Activated T-helper 1 cell treated with anti-CD3 and anti-CD28 coated beads, Interleukin-12 subunit alpha, Interleukin-12 subunit beta, Interleukin-2, Interleukin-4 antibody, amounts not matched to agents 30 ng/mL and 10 ng/mL and 1 ng/mL, durations not matched to agents 14 hours and 24 hours and 36 hours (primary cell): ENCODE measurements at regions not wholly inside any gene's neighbourhood (a gene's known extent, or its start where the extent isn't known, plus 50 kb on each side); places are given as distances from the start of the nearest gene placed in this dataset.

Experiments used
- DNase-seq: peaks from one replicate; pipeline ENCODE4 v3.0.0; 2021; ENCODE audit warnings: low spot score
- H3K27ac Mint-ChIP-seq: one replicate; pipeline ENCODE4 v1.8.0; 2021; ENCODE audit warnings: mild to moderate bottlenecking, mixed read lengths
- H3K27me3 Mint-ChIP-seq: one replicate; pipeline ENCODE4 v1.8.0; 2022; ENCODE audit warnings: mild to moderate bottlenecking, moderate library complexity, mixed read lengths; ENCODE audit not compliant: insufficient read depth
- H3K36me3 Mint-ChIP-seq: one replicate; pipeline ENCODE4 v1.8.0; 2021; ENCODE audit warnings: low read depth, mixed read lengths
- H3K4me1 Mint-ChIP-seq: one replicate; pipeline ENCODE4 v1.8.0; 2021; ENCODE audit warnings: low read depth, mixed read lengths
- H3K4me3 Mint-ChIP-seq: one replicate; pipeline ENCODE4 v1.8.0; 2021; ENCODE audit warnings: mild to moderate bottlenecking, moderate library complexity, mixed read lengths
- H3K9me3 Mint-ChIP-seq: one replicate; pipeline ENCODE4 v1.8.0; 2021; ENCODE audit warnings: mixed read lengths
- intact Hi-C: fragments of 100-400 bp; cut with micrococcal nuclease; formaldehyde crosslinking; loops from one replicate; pipeline ENCODE4 v1.15.1; 2024

DNA sequence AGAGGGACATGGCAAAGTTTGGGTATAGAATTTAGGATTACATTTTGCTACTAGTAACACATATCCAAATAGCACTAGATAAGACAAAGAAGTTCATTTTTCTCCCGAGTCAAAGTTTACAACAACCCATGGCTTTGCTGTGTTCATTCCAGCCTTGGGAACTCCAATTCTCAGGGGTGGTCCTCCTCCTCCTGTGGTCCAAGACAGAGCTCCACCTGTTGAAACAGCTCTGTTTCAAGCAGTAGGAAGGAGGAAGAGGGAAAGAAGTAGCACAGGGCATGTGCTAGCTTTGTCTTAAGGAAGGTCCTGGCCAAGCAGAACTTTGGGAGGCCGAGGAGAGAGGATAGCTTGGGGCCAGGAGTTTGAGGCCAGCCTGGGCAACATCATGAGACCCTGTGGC, 113.8 kb upstream of the SIX2 start:
- Mint-ChIP-seq H3K4me3 (no peak overlapping the region), H3K27me3 (peaks cover 5% of the 10 kb centered on the region), H3K9me3 (no peaks in the 10 kb centered on the region), H3K27ac (no peak overlapping the region), H3K36me3 (no peaks in the 10 kb centered on the region), H3K4me1 (no peaks in the 10 kb centered on the region)
- intact Hi-C loops: no loop called here
- no peak for DNase-seq

DNA sequence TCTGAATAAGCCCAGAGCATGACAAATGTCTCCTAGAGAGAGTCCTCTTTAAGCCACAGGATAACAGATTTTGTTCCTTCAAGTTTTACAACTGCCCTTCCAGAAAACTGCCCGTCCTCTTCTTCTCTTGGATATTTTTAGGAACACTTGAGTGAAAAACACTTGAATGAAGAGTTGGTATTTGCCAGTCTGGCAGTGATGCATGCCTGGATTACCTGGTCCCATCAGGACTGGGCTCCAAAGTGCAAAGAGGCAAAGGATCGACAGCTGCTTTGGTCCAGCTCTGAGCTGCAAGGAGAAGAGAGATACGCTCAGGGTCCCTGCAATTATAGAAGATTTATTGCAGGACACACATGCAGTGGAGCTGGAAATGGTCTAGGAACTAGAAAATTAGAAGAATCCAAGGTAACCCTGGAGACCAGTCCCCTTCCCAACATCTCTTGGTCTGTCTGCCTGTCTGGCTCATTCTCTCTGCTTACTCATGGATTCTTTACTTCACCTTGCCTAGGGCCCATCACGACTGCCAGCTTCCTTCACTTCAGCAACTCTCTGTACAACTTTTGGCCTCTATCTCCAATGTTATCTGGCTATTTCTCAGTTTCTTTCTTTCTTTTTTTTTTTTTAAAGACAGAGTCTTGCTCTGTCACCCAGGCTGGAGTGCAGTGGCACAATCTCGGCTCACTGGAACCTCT, 112.1 kb upstream of the SIX2 start:
- Mint-ChIP-seq H3K27ac (no peak overlapping the region), H3K9me3 (no peaks in the 10 kb centered on the region), H3K4me1 (no peaks in the 10 kb centered on the region), H3K27me3 (peaks cover 5% of the 10 kb centered on the region), H3K4me3 (no peak overlapping the region), H3K36me3 (no peaks in the 10 kb centered on the region)
- intact Hi-C loops: no loop called here
- DNase-seq: no peak

DNA sequence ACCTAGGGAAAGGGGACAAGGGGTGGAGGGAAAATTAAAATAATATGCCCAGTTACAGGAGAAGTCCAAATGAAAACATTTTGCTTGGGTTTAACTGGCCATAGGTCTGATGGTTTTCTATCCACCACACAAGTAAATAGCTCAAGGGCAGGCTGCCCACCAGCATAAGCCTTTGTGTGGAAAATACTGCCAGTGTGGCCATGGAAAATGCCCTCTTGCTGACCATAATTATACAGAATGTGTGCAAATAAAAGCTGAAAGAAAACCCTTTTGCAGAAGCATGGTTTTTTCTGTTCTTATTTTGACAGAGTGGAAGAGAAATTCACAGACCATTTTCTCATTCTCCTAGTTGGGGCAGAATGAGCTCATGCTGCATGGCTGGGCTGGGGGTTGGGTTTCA, 111.3 kb upstream of the SIX2 start:
- no peak for DNase-seq
- no peaks in the 10 kb centered on the region for H3K36me3 Mint-ChIP-seq
- no peak overlapping the region for H3K4me3 Mint-ChIP-seq
- no peaks in the 10 kb centered on the region for H3K4me1 Mint-ChIP-seq
- intact Hi-C loops: no loop called here
- H3K27me3 Mint-ChIP-seq: peaks cover 5% of the 10 kb centered on the region
- no peaks in the 10 kb centered on the region for H3K9me3 Mint-ChIP-seq
- H3K27ac Mint-ChIP-seq: no peak overlapping the region

DNA sequence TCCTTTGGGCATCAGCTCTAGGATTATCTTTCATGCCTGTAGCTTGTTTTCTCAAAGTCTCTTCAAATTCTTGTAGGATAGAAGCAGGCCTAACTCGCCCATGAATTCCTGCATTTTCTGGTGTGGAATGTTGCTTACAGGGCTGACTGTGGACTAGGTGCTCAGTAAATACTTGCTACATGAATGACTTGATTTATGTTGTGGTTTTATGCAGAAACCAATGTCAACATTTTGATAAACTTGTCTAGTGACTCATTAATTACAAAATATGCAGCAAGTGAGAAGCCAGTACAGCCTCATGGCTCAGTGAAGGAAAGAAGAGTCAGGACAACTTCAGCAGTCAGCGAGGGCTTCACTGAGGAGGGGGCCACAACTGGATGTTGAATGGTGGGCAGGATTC, 110.6 kb upstream of the SIX2 start:
- intact Hi-C loops: loop anchor here (10.0 kb wide), 1 partner anchor 75 kb away; no protein-coding TSS in a partner anchor
- no peak overlapping the region for H3K4me3 Mint-ChIP-seq
- no peak overlapping the region for H3K27ac Mint-ChIP-seq
- H3K36me3 Mint-ChIP-seq: no peaks in the 10 kb centered on the region
- no peaks in the 10 kb centered on the region for H3K4me1 Mint-ChIP-seq
- peaks cover 5% of the 10 kb centered on the region for H3K27me3 Mint-ChIP-seq
- no peaks in the 10 kb centered on the region for H3K9me3 Mint-ChIP-seq
- DNase-seq: no peak

DNA sequence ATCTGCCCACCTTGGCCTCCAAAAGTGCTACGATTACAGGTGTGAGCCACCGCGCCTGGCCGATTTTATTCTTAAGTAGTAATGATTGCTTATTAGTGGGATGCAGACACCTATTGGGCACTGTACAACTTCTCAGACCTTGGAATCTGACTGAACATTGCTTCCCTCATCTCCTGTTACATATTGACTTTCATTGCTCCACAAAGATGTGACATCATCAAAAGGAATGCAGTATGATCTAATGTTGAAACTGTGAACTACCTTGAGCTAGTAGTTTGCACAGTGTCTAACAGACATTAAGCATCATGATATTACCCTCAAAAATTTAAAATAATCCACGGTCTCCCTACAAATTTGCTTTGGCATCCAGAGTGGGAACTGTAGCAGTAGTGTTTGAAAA, 109.8 kb upstream of the SIX2 start:
- H3K27me3 Mint-ChIP-seq: peaks cover 8% of the 10 kb centered on the region
- no peaks in the 10 kb centered on the region for H3K4me1 Mint-ChIP-seq
- H3K36me3 Mint-ChIP-seq: no peaks in the 10 kb centered on the region
- no peaks in the 10 kb centered on the region for H3K9me3 Mint-ChIP-seq
- no peak overlapping the region for H3K4me3 Mint-ChIP-seq
- no peak for DNase-seq
- no peak overlapping the region for H3K27ac Mint-ChIP-seq
- intact Hi-C loops: loop anchor here (10.0 kb wide), 1 partner anchor 74 kb away; no protein-coding TSS in a partner anchor

DNA sequence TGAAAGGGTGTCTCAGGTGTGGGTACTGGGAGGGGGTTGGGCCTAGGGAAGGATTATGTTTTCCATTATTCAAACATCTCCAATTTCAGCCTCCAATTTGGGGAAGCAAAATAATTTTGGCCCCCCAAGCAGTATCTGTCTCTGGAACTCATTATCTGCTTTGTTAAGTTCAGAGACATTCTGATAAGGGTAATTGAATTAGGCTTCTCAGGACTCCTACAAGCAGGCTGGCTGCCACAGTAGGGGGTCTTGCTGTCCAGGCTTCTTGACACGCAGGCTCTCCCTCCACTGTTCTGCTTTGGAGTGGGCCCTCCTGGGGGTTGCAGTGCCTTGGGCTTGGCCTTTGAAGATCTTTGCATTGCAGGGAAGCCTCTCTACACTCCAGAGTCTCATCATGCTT, 108.1 kb upstream of the SIX2 start:
- Mint-ChIP-seq H3K27me3 (peaks cover 3% of the 10 kb centered on the region), H3K27ac (no peak overlapping the region), H3K4me3 (no peak overlapping the region), H3K9me3 (no peaks in the 10 kb centered on the region), H3K4me1 (no peaks in the 10 kb centered on the region), H3K36me3 (no peaks in the 10 kb centered on the region)
- intact Hi-C loops: loop anchor here (10.0 kb wide), 1 partner anchor 73 kb away; no protein-coding TSS in a partner anchor
- no peak for DNase-seq

DNA sequence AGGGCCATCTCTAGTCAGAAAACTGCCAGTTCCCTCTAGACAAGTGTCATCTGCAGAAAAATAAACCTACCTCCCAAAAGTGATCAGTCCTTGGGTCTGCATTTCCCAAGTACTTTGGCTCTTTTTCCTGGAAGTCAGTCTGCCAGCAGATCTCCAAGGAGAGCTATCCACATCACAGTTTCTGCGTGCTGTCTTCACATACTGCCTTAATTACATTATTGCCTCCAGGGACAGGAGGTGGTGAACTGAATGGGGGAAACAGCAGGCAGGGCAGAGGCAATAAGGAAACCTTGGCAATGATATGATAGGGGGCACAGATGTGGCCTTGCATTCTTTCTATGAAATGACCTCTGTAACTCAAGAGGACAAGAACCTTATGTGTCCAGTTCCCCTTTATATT, 105.9 kb upstream of the SIX2 start:
- Mint-ChIP-seq H3K27me3 (peaks cover 3% of the 10 kb centered on the region), H3K4me1 (no peaks in the 10 kb centered on the region), H3K27ac (no peak overlapping the region), H3K4me3 (no peak overlapping the region), H3K36me3 (no peaks in the 10 kb centered on the region), H3K9me3 (no peaks in the 10 kb centered on the region)
- DNase-seq: no peak
- intact Hi-C loops: loop anchor here (10.0 kb wide), 1 partner anchor 70 kb away; no protein-coding TSS in a partner anchor

DNA sequence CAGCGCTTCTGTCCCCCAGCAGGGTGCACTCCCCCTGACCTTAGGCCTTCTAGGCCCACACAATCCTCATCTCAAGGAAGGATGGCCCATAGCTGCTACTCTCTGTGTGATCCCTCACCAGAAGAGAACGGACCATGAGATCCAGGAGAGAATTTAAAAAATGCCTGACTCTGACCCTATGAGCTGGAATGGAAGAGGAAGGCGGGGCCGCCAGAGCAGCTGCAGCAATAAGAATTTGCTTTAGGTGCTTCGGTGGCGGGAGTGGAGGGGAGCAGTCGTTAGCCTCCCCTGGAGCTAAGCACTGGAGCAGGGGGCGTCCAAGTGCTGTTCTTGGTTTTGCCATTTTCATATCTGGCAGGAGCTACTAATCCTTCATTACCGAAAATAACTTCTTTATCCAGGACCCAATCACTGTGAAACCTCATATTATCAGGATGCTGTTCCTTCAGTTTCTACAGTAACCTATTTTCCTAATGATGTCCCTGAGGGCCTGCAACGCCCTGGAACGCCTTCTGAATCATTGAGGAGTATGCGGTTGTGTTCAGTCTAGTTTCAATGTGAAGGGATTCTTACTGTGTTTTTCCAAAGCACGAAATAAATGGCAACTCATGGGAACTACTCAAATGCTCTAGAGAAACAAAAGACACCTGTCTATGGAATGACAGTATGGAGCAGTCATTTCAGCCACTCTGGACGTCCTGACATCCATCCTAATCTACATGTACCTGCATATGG, 105.1 kb upstream of the SIX2 start:
- Mint-ChIP-seq H3K4me3 (no peak overlapping the region), H3K9me3 (no peaks in the 10 kb centered on the region), H3K36me3 (no peaks in the 10 kb centered on the region), H3K27me3 (peaks cover 3% of the 10 kb centered on the region), H3K27ac (no peak overlapping the region), H3K4me1 (no peaks in the 10 kb centered on the region)
- intact Hi-C loops: loop anchor here (10.0 kb wide), 1 partner anchor 70 kb away; no protein-coding TSS in a partner anchor
- no peak for DNase-seq

DNA sequence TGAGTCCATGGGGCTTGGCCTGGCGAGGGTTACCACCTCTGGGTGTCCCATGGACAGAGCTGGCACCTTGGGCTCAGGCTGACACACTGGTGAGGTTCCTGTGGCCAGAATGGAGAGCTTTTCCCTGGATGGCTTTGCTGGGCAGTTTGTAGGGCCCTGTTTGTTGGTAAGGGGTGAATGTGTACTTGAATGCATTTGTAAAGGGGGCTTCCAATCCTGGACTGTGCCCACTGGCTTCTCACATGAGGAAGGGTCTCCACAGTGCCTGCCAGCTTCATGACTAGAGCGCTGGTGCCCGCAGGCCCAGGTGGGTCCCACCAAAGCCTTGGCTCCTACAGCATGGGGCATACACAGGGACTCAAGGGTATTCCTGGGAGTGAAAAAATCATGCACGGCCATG, 103.5 kb upstream of the SIX2 start:
- no peaks in the 10 kb centered on the region for H3K9me3 Mint-ChIP-seq

DNA sequence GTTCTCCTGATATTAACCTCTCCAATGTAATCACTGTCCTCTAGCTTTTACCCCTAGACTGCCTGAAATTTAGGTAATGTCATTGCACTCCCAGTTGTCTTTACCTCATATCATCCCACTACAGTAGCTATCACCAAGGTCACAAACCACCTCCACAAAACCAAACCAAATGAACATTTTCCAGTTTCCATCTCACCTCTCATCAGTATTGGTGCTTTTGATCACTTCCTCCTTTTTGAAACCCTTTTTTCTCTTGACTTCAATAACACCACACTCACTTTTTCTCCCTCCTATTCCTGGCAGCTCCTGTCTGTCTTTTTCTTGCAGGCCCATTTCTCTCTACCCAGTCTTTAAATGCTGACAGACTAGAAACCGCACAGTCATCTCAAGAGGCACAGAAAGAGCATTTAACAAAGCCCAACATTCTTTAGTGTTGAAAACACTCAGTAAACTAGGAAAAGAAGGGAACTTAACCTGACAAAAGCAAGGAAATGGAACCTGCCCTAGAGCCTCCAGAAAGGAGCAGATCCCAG, 95.9 kb upstream of the SIX2 start:
- intact Hi-C loops: no loop called here
- Mint-ChIP-seq H3K27me3 (peaks cover 7% of the 10 kb centered on the region), H3K36me3 (no peaks in the 10 kb centered on the region), H3K4me3 (no peak overlapping the region), H3K4me1 (no peaks in the 10 kb centered on the region), H3K9me3 (no peaks in the 10 kb centered on the region), H3K27ac (no peak overlapping the region)
- DNase-seq: no peak

More for the DNA sequence above, 103.5 kb upstream of the SIX2 start:
- H3K4me3 Mint-ChIP-seq: no peak overlapping the region
- intact Hi-C loops: loop anchor here (10.0 kb wide), 1 partner anchor 68 kb away; no protein-coding TSS in a partner anchor
- peaks cover 3% of the 10 kb centered on the region for H3K27me3 Mint-ChIP-seq
- no peak for DNase-seq
- H3K4me1 Mint-ChIP-seq: no peaks in the 10 kb centered on the region
- H3K27ac Mint-ChIP-seq: no peak overlapping the region
- no peaks in the 10 kb centered on the region for H3K36me3 Mint-ChIP-seq

DNA sequence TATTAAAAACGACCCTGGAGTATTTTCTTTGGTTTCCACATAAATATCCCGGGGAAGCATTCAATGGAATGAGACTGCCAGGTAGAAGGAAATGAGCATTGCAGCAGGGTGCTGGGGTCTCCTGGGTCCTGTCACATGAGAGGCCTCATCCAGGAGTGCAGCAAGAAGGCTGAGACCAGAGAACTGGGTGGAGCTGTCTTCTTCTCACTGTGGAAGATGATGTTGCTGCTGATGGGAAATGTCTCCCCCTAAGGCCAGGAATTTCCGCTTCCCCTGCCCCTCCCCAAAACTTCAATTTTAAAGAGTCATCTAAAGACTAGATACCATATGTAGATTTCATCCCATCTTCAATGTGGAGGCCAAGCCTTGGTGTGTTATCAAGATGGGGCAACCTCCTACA, 95.2 kb upstream of the SIX2 start:
- Mint-ChIP-seq H3K9me3 (no peaks in the 10 kb centered on the region), H3K4me3 (no peak overlapping the region)

DNA sequence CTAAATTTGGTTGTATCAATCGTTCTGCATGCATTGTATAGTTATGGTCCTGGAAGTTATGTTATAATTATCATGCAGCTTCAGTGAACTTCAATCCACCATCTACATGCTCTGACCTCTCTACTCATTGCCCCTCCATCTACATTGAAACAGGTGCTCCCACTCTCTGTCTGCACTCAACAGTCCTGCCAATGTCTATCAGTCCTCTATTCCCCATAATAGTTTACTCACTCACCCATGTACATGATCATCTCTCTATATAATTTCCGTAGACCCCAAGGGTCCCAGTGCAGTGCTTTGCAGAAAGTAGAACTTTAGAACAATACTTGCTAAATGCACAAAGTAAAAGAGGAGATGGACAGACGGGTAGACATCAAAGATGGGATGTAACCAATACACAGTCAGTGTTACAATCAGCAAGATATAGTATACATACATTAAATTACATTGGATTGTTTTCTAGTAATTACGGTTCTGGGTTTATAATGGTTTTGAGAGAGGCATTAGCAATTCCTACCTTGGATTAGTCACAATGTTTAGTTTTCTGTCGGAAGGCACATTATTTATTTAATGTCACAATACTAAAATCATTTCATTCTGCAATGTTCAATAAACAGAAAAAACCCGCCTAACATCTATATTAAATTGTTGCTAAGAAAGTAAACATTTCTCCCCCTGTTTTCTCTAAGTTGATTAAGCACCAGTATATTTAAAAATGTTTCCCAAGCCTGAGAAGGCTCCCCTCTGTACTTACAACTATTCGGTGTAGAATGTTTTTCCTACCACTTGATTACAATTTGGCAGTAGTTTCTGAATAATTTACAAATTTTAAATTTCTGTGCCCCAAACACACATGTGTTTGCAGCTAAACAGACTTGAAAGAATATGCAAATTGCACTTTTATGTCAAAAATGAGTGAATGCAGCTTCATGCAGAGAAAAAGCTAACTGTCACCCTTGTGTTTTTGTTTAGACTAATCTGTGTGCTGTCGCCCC, 94.4 kb upstream of the SIX2 start:
- intact Hi-C loops: no loop called here
- no peak overlapping the region for H3K27ac Mint-ChIP-seq
- H3K9me3 Mint-ChIP-seq: no peaks in the 10 kb centered on the region
- H3K4me1 Mint-ChIP-seq: no peaks in the 10 kb centered on the region
- no peak overlapping the region for H3K4me3 Mint-ChIP-seq
- H3K27me3 Mint-ChIP-seq: peaks cover 18% of the 10 kb centered on the region
- no peak for DNase-seq
- no peaks in the 10 kb centered on the region for H3K36me3 Mint-ChIP-seq

More for the DNA sequence above, 95.2 kb upstream of the SIX2 start:
- H3K36me3 Mint-ChIP-seq: no peaks in the 10 kb centered on the region
- DNase-seq: no peak
- H3K27ac Mint-ChIP-seq: no peak overlapping the region
- H3K27me3 Mint-ChIP-seq: peaks cover 13% of the 10 kb centered on the region
- intact Hi-C loops: no loop called here
- no peaks in the 10 kb centered on the region for H3K4me1 Mint-ChIP-seq
